Osteocyte (in vitro differentiated cells): ENCODE measurements at regions not wholly inside any gene's neighbourhood (a gene's known extent, or its start where the extent isn't known, plus 50 kb on each side); places are given as distances from the start of the nearest gene placed in this dataset.

Source experiments
- DNase-seq: peaks from one replicate; pipeline ENCODE4 v3.0.0; 2021; ENCODE audit warnings: mixed read lengths; ENCODE audit not compliant: unreplicated experiment; ENCODE audit errors: extremely low spot score
- H3K27ac Mint-ChIP-seq: one replicate; pipeline ENCODE4 v1.8.0; 2021; ENCODE audit warnings: mild to moderate bottlenecking, mixed read lengths; ENCODE audit not compliant: unreplicated experiment
- H3K27me3 Mint-ChIP-seq: one replicate; pipeline ENCODE4 v1.8.0; 2021; ENCODE audit warnings: mixed read lengths; ENCODE audit not compliant: unreplicated experiment
- H3K36me3 Mint-ChIP-seq: one replicate; pipeline ENCODE4 v1.8.0; 2021; ENCODE audit warnings: mixed read lengths; ENCODE audit not compliant: unreplicated experiment
- H3K4me1 Mint-ChIP-seq: one replicate; pipeline ENCODE4 v1.8.0; 2021; ENCODE audit warnings: mixed read lengths; ENCODE audit not compliant: unreplicated experiment
- H3K4me3 Mint-ChIP-seq: one replicate; pipeline ENCODE4 v1.8.0; 2021; ENCODE audit warnings: mild to moderate bottlenecking, moderate library complexity, mixed read lengths; ENCODE audit not compliant: unreplicated experiment
- H3K9me3 Mint-ChIP-seq: one replicate; pipeline ENCODE4 v1.8.0; 2021; ENCODE audit warnings: mixed read lengths; ENCODE audit not compliant: unreplicated experiment
- TF ChIP-seq, protein P1 (sequence below): fragments of 200-600 bp; sonication (generic); IDR thresholded peaks from 2 replicates; pipeline ENCODE4 v1.5.0; 2021; ENCODE audit warnings: antibody characterized with exemption, mild to moderate bottlenecking, moderate library complexity

DNA sequence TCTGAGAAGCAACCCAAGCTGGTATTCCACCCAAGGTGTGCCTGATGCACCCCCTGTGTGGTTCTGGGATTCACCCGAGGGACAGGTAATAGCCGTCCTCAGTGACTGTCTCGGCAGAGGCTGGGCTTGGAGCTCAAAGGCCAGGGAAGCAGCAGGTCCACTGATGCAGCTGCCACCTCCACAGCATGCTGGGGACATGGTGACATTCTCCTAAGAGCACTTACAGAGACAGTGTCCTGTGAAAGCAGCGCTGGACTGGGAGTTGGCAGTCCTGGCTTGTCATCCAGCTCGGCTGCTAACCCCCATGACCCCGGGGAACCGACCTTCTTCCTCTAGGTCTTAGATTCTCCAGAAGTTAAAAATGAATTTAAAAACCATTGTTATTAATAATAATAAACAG lies 72.8 kb downstream of the RPUSD4 start:
- DNase-seq, result no peak
- no peaks in the 10 kb centered on the region for H3K9me3 Mint-ChIP-seq
- H3K4me1 Mint-ChIP-seq, result peaks cover 48% of the 10 kb centered on the region
- no peaks in the 10 kb centered on the region for H3K36me3 Mint-ChIP-seq
- H3K27me3 Mint-ChIP-seq, result peaks cover 35% of the 10 kb centered on the region
- no peak overlapping the region for H3K4me3 Mint-ChIP-seq
- TF ChIP-seq, protein P1, sequence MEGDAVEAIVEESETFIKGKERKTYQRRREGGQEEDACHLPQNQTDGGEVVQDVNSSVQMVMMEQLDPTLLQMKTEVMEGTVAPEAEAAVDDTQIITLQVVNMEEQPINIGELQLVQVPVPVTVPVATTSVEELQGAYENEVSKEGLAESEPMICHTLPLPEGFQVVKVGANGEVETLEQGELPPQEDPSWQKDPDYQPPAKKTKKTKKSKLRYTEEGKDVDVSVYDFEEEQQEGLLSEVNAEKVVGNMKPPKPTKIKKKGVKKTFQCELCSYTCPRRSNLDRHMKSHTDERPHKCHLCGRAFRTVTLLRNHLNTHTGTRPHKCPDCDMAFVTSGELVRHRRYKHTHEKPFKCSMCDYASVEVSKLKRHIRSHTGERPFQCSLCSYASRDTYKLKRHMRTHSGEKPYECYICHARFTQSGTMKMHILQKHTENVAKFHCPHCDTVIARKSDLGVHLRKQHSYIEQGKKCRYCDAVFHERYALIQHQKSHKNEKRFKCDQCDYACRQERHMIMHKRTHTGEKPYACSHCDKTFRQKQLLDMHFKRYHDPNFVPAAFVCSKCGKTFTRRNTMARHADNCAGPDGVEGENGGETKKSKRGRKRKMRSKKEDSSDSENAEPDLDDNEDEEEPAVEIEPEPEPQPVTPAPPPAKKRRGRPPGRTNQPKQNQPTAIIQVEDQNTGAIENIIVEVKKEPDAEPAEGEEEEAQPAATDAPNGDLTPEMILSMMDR, result no peak
- H3K27ac Mint-ChIP-seq, result no peak overlapping the region

DNA sequence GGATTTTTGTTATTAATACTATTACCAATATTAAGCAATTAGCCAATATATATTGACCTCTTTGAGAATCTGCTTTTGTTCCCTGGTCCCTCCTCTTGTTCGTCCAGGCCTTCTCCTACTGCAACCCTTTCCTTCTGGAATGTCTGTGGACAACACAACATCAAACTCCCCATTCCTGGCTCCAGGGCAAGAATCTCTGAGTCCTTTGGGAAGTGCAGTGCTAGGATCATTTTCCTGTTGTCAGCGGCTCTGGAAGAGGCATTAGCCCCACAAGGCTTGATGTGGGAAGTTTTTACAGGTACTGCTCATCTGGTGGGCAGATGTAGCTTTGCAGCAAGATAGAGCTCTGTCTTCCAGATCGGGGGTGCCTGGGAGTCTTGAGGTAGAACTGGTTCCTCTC lies 74.3 kb downstream of the RPUSD4 start:
- no peak for DNase-seq
- no peak overlapping the region for H3K27ac Mint-ChIP-seq
- H3K4me3 Mint-ChIP-seq, result no peak overlapping the region
- no peaks in the 10 kb centered on the region for H3K9me3 Mint-ChIP-seq
- H3K4me1 Mint-ChIP-seq, result peaks cover 59% of the 10 kb centered on the region
- H3K36me3 Mint-ChIP-seq, result no peaks in the 10 kb centered on the region
- TF ChIP-seq, protein P1, result no peak
- H3K27me3 Mint-ChIP-seq, result peaks cover 39% of the 10 kb centered on the region

DNA sequence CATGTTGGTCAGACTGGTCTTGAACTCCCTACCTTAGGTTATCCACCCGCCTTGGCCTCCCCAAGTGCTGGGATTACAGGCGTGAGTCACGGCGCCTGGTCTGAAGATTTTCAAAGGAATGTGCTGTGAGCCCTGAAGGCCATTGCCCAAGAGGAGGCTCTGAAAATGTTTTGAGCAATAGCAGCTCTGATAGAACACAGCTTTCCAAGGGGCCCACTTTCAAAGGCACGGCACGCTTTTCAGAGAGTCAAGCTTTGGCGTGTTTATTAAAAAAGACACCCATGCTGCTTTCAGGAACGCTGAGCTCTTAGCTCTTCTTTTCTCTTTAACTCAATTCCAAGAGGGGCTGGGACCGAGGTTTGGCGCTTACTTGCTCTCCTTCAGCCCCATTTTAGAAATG lies 73.8 kb upstream of the CDON start:
- no peak overlapping the region for H3K27ac Mint-ChIP-seq
- no peaks in the 10 kb centered on the region for H3K36me3 Mint-ChIP-seq
- no peak overlapping the region for H3K4me3 Mint-ChIP-seq
- H3K9me3 Mint-ChIP-seq, result no peaks in the 10 kb centered on the region
- H3K27me3 Mint-ChIP-seq, result peaks cover 39% of the 10 kb centered on the region
- TF ChIP-seq, protein P1, result no peak
- no peak for DNase-seq
- peaks cover 65% of the 10 kb centered on the region for H3K4me1 Mint-ChIP-seq

DNA sequence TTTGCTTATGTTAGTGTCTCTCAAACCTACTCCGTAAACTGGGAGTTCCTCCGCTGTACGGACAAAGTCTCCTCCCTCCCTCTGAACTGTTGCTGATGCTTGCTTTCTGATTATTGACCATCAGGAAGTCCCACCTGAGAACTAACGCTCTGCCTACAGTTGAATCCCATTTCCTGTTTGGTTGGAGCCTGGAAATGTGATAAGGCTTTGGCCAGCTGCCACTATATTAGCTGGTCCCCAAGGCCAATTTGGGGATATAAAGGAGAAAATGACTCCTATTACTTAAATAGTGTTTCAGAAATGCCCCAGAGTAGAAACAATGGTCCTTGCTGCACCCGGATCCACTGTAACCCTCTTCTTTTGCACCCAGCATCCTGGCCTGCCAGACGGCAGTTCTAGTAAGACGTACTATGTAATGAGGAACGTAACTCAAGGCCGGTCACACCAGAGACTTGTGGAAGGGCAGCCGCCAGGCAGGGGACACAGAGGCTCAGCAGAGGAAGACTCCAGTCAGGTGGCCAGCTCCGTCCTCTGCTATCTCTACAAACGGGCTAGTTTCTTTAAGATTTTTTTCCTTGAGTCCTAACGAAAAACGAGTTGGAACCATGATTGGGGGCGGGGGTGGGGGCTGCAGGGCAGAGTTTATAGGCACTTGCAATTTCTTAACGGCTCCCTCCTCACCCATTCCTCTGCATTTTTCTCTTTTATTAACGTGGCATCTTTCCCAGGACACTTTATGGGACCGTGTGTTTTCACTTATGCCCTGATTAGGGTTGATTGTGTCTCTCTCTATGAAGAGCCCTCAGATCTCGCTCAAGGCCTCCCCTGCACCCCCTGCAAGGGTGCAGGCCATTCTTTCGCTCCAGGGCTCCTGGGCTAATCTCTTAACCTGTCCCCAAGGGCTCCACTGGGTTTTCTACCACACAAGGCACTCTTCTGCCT lies 72.8 kb upstream of the CDON start:
- H3K4me1 Mint-ChIP-seq, result peaks cover 56% of the 10 kb centered on the region
- TF ChIP-seq, protein P1, result no peak
- no peak overlapping the region for H3K4me3 Mint-ChIP-seq
- H3K27me3 Mint-ChIP-seq, result peaks cover 33% of the 10 kb centered on the region
- H3K9me3 Mint-ChIP-seq, result no peaks in the 10 kb centered on the region
- no peaks in the 10 kb centered on the region for H3K36me3 Mint-ChIP-seq
- no peak overlapping the region for H3K27ac Mint-ChIP-seq
- DNase-seq, result no peak

DNA sequence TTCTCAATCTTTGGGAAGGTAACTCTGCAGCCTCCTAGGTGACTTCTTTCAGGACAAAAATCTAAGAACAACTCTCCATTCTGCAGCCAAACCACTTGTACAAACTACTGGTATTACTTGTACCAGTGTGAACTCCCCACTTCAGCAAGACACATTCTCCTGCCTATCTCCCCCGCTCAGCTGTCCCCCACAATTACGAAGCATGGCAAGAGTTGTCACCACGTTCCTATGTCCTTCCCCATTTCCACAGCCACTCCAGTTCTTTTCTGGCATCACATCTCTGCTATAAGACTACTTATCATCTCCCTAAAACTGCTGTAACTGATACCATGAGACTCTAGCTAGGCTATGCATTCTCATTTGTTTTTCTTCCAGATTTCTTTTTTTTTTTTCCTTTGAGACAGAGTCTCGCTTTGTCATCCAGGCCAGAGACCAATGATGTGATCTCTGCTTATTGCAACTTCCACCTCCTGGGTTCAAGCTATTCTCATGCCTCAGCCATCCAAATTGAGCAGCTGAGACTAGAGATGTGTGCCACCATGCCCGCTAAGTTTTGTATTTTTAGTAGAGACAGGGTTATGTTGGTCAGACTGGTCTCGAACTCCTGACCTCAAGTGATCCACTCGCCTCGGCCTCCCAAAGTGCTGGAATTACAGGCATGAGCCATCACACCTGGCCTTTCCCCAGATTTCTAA lies 71.9 kb upstream of the CDON start:
- H3K4me3 Mint-ChIP-seq, result no peak overlapping the region
- TF ChIP-seq, protein P1, result no peak

More for the DNA sequence above, 71.9 kb upstream of the CDON start:
- no peak for DNase-seq
- H3K36me3 Mint-ChIP-seq, result no peaks in the 10 kb centered on the region
- H3K27me3 Mint-ChIP-seq, result peaks cover 30% of the 10 kb centered on the region
- no peaks in the 10 kb centered on the region for H3K9me3 Mint-ChIP-seq
- H3K4me1 Mint-ChIP-seq, result peaks cover 47% of the 10 kb centered on the region
- H3K27ac Mint-ChIP-seq, result peak overlapping the region; percentile 2
